Upper lobe of right lung (tissue), 1 donor: ENCODE measurements at regions not wholly inside any gene's neighbourhood (a gene's known extent, or its start where the extent isn't known, plus 50 kb on each side); places are given as distances from the start of the nearest gene placed in this dataset.

Experiments used
- ATAC-seq: fragments of 200-7000 bp; cut with Tn5 transposase; one replicate; pipeline ENCODE4 v1.9.1; 2020; ENCODE audit warnings: mild to moderate bottlenecking, moderate library complexity
- DNase-seq: peaks from one replicate; pipeline ENCODE4 v3.0.0-alpha.2; 2020
- H3K27ac ChIP-seq: fragments of 200-600 bp; one replicate; pipeline ENCODE4 v1.8.0; 2022
- H3K27me3 ChIP-seq: fragments of 200-600 bp; one replicate; pipeline ENCODE4 v1.8.0; 2022; ENCODE audit warnings: mild to moderate bottlenecking
- H3K36me3 ChIP-seq: fragments of 200-600 bp; one replicate; pipeline ENCODE4 v1.8.0; 2022
- H3K4me1 ChIP-seq: fragments of 200-600 bp; one replicate; pipeline ENCODE4 v1.8.0; 2022
- H3K4me3 ChIP-seq: fragments of 200-600 bp; one replicate; pipeline ENCODE4 v1.8.0; 2022; ENCODE audit warnings: mild to moderate bottlenecking
- H3K9me3 ChIP-seq: fragments of 200-600 bp; one replicate; pipeline ENCODE4 v1.8.0; 2022
- CTCF ChIP-seq: fragments of 200-600 bp; IDR thresholded peaks from one replicate; pipeline ENCODE4 v1.8.0; 2022; ENCODE audit warnings: antibody characterized with exemption
- intact Hi-C: fragments of 100-400 bp; cut with DNase I; formaldehyde crosslinking; loops from one replicate; pipeline ENCODE4 v1.11.0; 2022
- donor health status: DM: no; HTN: yes; CAD: no; lungs with severe emphysema.

GRCh38 chr2:120436460-120436739 is 90.5 kb downstream of the INHBB start:
- ATAC-seq: no peak
- Histone ChIP-seq H3K9me3 (no peaks in the 10 kb centered on the region), H3K36me3 (no peaks in the 10 kb centered on the region), H3K4me3 (no peak overlapping the region), H3K27me3 (peaks cover 8% of the 10 kb centered on the region), H3K4me1 (no peaks in the 10 kb centered on the region), H3K27ac (no peak overlapping the region)
- DNase-seq: no peak
- no peak for TF ChIP-seq CTCF
- intact Hi-C loops: no loop called here

- intact Hi-C loops: no loop called here
- TF ChIP-seq CTCF: peak; percentile 36
- Histone ChIP-seq H3K9me3 (no peaks in the 10 kb centered on the region), H3K4me1 (no peaks in the 10 kb centered on the region), H3K4me3 (no peak overlapping the region), H3K27ac (no peak overlapping the region), H3K36me3 (no peaks in the 10 kb centered on the region), H3K27me3 (peaks cover 12% of the 10 kb centered on the region)
- DNase-seq (no peak), ATAC-seq (peak; percentile 11)
These were observed 91.1 kb downstream of the INHBB start for GRCh38 chr2:120436885-120437603.

GRCh38 chr2:120437604-120438000 is 91.7 kb downstream of the INHBB start:
- Histone ChIP-seq H3K27me3 (peaks cover 18% of the 10 kb centered on the region), H3K36me3 (no peaks in the 10 kb centered on the region), H3K4me3 (no peak overlapping the region), H3K9me3 (no peaks in the 10 kb centered on the region), H3K4me1 (peaks cover 3% of the 10 kb centered on the region), H3K27ac (no peak overlapping the region)
- DNase-seq (no peak), ATAC-seq (no peak)
- TF ChIP-seq CTCF: no peak
- intact Hi-C loops: no loop called here

- intact Hi-C loops: no loop called here
- Histone ChIP-seq H3K9me3 (no peaks in the 10 kb centered on the region), H3K27me3 (peaks cover 26% of the 10 kb centered on the region), H3K36me3 (no peaks in the 10 kb centered on the region), H3K27ac (no peak overlapping the region), H3K4me1 (peaks cover 3% of the 10 kb centered on the region), H3K4me3 (no peak overlapping the region)
- DNase-seq (no peak), ATAC-seq (no peak)
- TF ChIP-seq CTCF: no peak
These were observed 92.5 kb downstream of the INHBB start for GRCh38 chr2:120438301-120439066.

DNA sequence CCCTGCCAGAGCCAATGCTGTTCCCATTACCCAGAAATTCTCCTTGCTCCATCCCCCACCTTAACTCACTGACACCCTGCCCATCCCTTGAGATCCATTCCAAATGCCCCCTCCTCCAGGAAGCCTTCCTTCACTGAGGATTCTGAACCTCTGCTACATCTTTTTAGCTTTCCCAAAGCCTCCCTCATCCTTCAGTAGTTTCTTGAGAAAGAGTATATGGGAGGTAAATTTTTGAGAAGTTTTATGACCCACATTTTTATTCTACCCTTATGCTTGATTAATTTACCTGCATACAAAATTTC is 93.1 kb downstream of the INHBB start:
- Histone ChIP-seq H3K27ac (no peak overlapping the region), H3K4me3 (no peak overlapping the region), H3K4me1 (peaks cover 3% of the 10 kb centered on the region), H3K27me3 (peaks cover 26% of the 10 kb centered on the region), H3K36me3 (no peaks in the 10 kb centered on the region), H3K9me3 (no peaks in the 10 kb centered on the region)
- DNase-seq (no peak), ATAC-seq (no peak)
- TF ChIP-seq CTCF: no peak
- intact Hi-C loops: no loop called here
